Astrocyte (in vitro differentiated cells and primary cell): ENCODE measurements at regions not wholly inside any gene's neighbourhood (a gene's known extent, or its start where the extent isn't known, plus 50 kb on each side); places are given as distances from the start of the nearest gene placed in this dataset.

ENCODE experiments used
- DNase-seq: peaks from one replicate; pipeline ENCODE4 v3.0.0-alpha.2; 2010; ENCODE audit warnings: low read depth
- FAIRE-seq: peaks from 2 replicates; lab custom pipeline; 2011; peaks lifted over from hg19 to GRCh38; lab: Jason Lieb, UNC
- H2AFZ ChIP-seq: 2 replicates; pipeline ENCODE4 v1.6.0; 2012; ENCODE audit warnings: low read depth, low read length, inconsistent platforms
- H3K27ac ChIP-seq: 2 replicates; pipeline ENCODE4 v1.5.1; 2011; ENCODE audit warnings: low read depth, low read length, inconsistent platforms
- H3K27me3 ChIP-seq: 2 replicates; pipeline ENCODE4 v1.6.0; 2011; ENCODE audit warnings: low read length, inconsistent platforms; ENCODE audit not compliant: insufficient read depth
- H3K36me3 ChIP-seq: 2 replicates; pipeline ENCODE4 v1.5.1; 2011; ENCODE audit warnings: low read length, inconsistent platforms; ENCODE audit not compliant: insufficient read depth
- H3K4me1 ChIP-seq: 2 replicates; pipeline ENCODE4 v1.5.1; 2011; ENCODE audit warnings: low read length, inconsistent platforms; ENCODE audit not compliant: insufficient read depth
- H3K4me2 ChIP-seq: 2 replicates; pipeline ENCODE4 v1.6.0; 2012; ENCODE audit warnings: low read length, inconsistent platforms
- H3K4me3 ChIP-seq: 2 replicates; pipeline ENCODE4 v1.5.1; 2011; ENCODE audit warnings: low read depth, mild to moderate bottlenecking, low read length, inconsistent platforms; ENCODE audit not compliant: insufficient read depth
- H3K79me2 ChIP-seq: 2 replicates; pipeline ENCODE4 v1.6.0; 2012; ENCODE audit warnings: mild to moderate bottlenecking, low read length, inconsistent platforms; ENCODE audit not compliant: insufficient read depth
- H3K9ac ChIP-seq: 2 replicates; pipeline ENCODE4 v1.6.0; 2012; ENCODE audit warnings: mild to moderate bottlenecking, low read length, inconsistent platforms
- H3K9me3 ChIP-seq: 2 replicates; pipeline ENCODE4 v1.5.1; 2012; ENCODE audit warnings: low read depth, mild to moderate bottlenecking, low read length, inconsistent platforms; ENCODE audit not compliant: insufficient read depth
- H4K20me1 ChIP-seq: 2 replicates; pipeline ENCODE4 v1.6.0; 2012; ENCODE audit warnings: low read length, inconsistent platforms; ENCODE audit not compliant: insufficient read depth
- H3K27ac Mint-ChIP-seq: one replicate; pipeline ENCODE4 v1.8.0; 2021; ENCODE audit warnings: mild to moderate bottlenecking, mixed read lengths; ENCODE audit not compliant: unreplicated experiment
- H3K27me3 Mint-ChIP-seq: one replicate; pipeline ENCODE4 v1.8.0; 2021; ENCODE audit warnings: low read depth, mixed read lengths; ENCODE audit not compliant: unreplicated experiment
- H3K36me3 Mint-ChIP-seq: one replicate; pipeline ENCODE4 v1.8.0; 2021; ENCODE audit warnings: low read depth, mixed read lengths; ENCODE audit not compliant: unreplicated experiment
- H3K4me1 Mint-ChIP-seq: one replicate; pipeline ENCODE4 v1.8.0; 2021; ENCODE audit warnings: low read depth, mixed read lengths; ENCODE audit not compliant: unreplicated experiment
- H3K4me3 Mint-ChIP-seq: one replicate; pipeline ENCODE4 v1.8.0; 2021; ENCODE audit warnings: mild to moderate bottlenecking, moderate library complexity, mixed read lengths; ENCODE audit not compliant: unreplicated experiment
- H3K9me3 Mint-ChIP-seq: one replicate; pipeline ENCODE4 v1.8.0; 2021; ENCODE audit warnings: mild to moderate bottlenecking, mixed read lengths; ENCODE audit not compliant: unreplicated experiment
- CTCF ChIP-seq: IDR thresholded peaks from 2 replicates; pipeline ENCODE4 v1.5.1; 2011; ENCODE audit warnings: low read depth, mild to moderate bottlenecking, inconsistent platforms, low read length, moderate library complexity; ENCODE audit not compliant: insufficient read depth
- EZH2 ChIP-seq: IDR thresholded peaks from 2 replicates; pipeline ENCODE4 v1.6.1; 2012; ENCODE audit warnings: mild to moderate bottlenecking, low read length, inconsistent platforms; ENCODE audit not compliant: insufficient read depth

DNA sequence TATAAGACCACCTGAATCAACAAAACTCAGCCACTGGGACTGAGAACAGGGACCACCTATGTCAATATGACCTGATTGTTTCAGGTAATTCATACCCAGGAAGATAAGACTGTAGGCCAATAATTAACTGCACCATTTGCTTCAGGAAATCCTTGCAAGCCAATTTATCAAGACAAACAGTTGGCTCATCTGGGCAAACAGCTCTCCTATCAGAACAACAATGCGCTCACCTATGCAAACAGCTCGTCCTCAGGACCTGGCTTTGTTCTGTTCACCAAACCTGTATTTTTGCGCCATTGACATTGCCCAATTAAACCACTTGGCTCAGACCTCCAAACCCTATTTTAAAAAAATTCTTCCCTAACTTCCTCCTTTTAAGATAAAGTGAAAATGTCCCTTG, 92.3 kb upstream of the MARCHF11 start:
- no peak for TF ChIP-seq EZH2
- no peak for TF ChIP-seq CTCF
- no peak overlapping the region for H3K9ac ChIP-seq
- H3K4me1 ChIP-seq: no peaks in the 10 kb centered on the region

GRCh38 chr5:16265141-16265540, 85.5 kb upstream of the MARCHF11 start:
- Histone ChIP-seq H3K36me3 (no peaks in the 10 kb centered on the region), H3K9ac (no peak overlapping the region), H3K4me3 (no peak overlapping the region), H3K4me2 (no peak overlapping the region), H3K27me3 (no peaks in the 10 kb centered on the region), H2AFZ (no peak overlapping the region), H4K20me1 (no peaks in the 10 kb centered on the region), H3K27ac (no peak overlapping the region), H3K79me2 (no peaks in the 10 kb centered on the region), H3K4me1 (no peaks in the 10 kb centered on the region), H3K9me3 (no peaks in the 10 kb centered on the region)
- DNase-seq (no peak), FAIRE-seq (no peak)
- Mint-ChIP-seq H3K36me3 (no peaks in the 10 kb centered on the region), H3K27me3 (peaks cover 8% of the 10 kb centered on the region), H3K4me3 (no peak overlapping the region), H3K27ac (no peak overlapping the region), H3K4me1 (peaks cover 4% of the 10 kb centered on the region), H3K9me3 (peaks cover 2% of the 10 kb centered on the region)
- TF ChIP-seq CTCF: no peak

More for the DNA sequence above, 92.3 kb upstream of the MARCHF11 start:
- H3K36me3 ChIP-seq: no peaks in the 10 kb centered on the region
- FAIRE-seq (no peak), DNase-seq (no peak)
- no peak overlapping the region for H2AFZ ChIP-seq
- no peaks in the 10 kb centered on the region for H3K4me1 Mint-ChIP-seq
- no peaks in the 10 kb centered on the region for H3K27me3 ChIP-seq
- H3K4me3 ChIP-seq: no peak overlapping the region
- peaks cover 2% of the 10 kb centered on the region for H3K9me3 Mint-ChIP-seq
- no peaks in the 10 kb centered on the region for H3K9me3 ChIP-seq
- H3K27ac ChIP-seq: no peak overlapping the region
- H3K79me2 ChIP-seq: no peaks in the 10 kb centered on the region
- H3K27me3 Mint-ChIP-seq: peaks cover 2% of the 10 kb centered on the region
- no peaks in the 10 kb centered on the region for H4K20me1 ChIP-seq
- H3K36me3 Mint-ChIP-seq: no peaks in the 10 kb centered on the region
- no peak overlapping the region for H3K27ac Mint-ChIP-seq
- no peak overlapping the region for H3K4me2 ChIP-seq
- no peak overlapping the region for H3K4me3 Mint-ChIP-seq

- no peaks in the 10 kb centered on the region for H3K36me3 Mint-ChIP-seq
- H3K4me1 Mint-ChIP-seq: peaks cover under 1% of the 10 kb centered on the region
- no peaks in the 10 kb centered on the region for H3K27me3 ChIP-seq
- no peaks in the 10 kb centered on the region for H3K36me3 ChIP-seq
- DNase-seq (no peak), FAIRE-seq (no peak)
- H3K9ac ChIP-seq: no peak overlapping the region
- H3K9me3 ChIP-seq: no peaks in the 10 kb centered on the region
- H3K4me2 ChIP-seq: no peak overlapping the region
- no peaks in the 10 kb centered on the region for H4K20me1 ChIP-seq
- no peaks in the 10 kb centered on the region for H3K79me2 ChIP-seq
- no peak overlapping the region for H3K27ac Mint-ChIP-seq
- no peak overlapping the region for H3K4me3 ChIP-seq
- no peak overlapping the region for H3K27ac ChIP-seq
- H3K27me3 Mint-ChIP-seq: peaks cover 5% of the 10 kb centered on the region
- no peaks in the 10 kb centered on the region for H3K4me1 ChIP-seq
- no peaks in the 10 kb centered on the region for H3K9me3 Mint-ChIP-seq
- no peak overlapping the region for H3K4me3 Mint-ChIP-seq
- TF ChIP-seq CTCF: no peak
- no peak for TF ChIP-seq EZH2
- no peak overlapping the region for H2AFZ ChIP-seq
Measured at GRCh38 chr5:16260000-16260399, 80.4 kb upstream of the MARCHF11 start.
